Activated naive CD4-positive, alpha-beta T cell treated with anti-CD3 and anti-CD28 coated beads, Interleukin-2, amount 50 U/mL, for 72 hours (primary cell): ENCODE measurements at regions not wholly inside any gene's neighbourhood (a gene's known extent, or its start where the extent isn't known, plus 50 kb on each side); places are given as distances from the start of the nearest gene placed in this dataset.

Experiments used
- ATAC-seq, 2 donors: fragments of 150-1000 bp; cut with Tn5 transposase; 2 replicates each; pipeline ENCODE4 v1.10.0; 2021; ENCODE audit warnings: mild to moderate bottlenecking in 2 of 2, moderate library complexity in 2 of 2
- DNase-seq, 2 donors: peaks; one replicate each; pipeline ENCODE4 v3.0.0; 2021 to 2022; ENCODE audit warnings: low spot score in 2 of 2
- H3K27ac Mint-ChIP-seq, 2 donors: one replicate each; pipeline ENCODE4 v1.8.0; 2022; ENCODE audit warnings: mild to moderate bottlenecking in 2 of 2, mixed read lengths in 2 of 2
- H3K36me3 Mint-ChIP-seq, 2 donors: one replicate each; pipeline ENCODE4 v1.8.0; 2022; ENCODE audit warnings: mixed read lengths in 2 of 2
- H3K9me3 Mint-ChIP-seq, 2 donors: one replicate each; pipeline ENCODE4 v1.8.0; 2022; ENCODE audit warnings: mixed read lengths in 2 of 2

GRCh38 chr2:217127744-217128143 is 267.9 kb upstream of the TNP1 start:
- Mint-ChIP-seq H3K36me3 (no peaks in the 10 kb centered on the region), H3K27ac (no peak overlapping the region), H3K9me3 (peaks cover 0 to 4% of the 10 kb centered on the region in 2 donors)
- ATAC-seq (no peak), DNase-seq (no peak)

- H3K36me3 Mint-ChIP-seq = no peaks in the 10 kb centered on the region
- H3K9me3 Mint-ChIP-seq = no peaks in the 10 kb centered on the region
- ATAC-seq = no peak
- no peak for DNase-seq
- no peak overlapping the region for H3K27ac Mint-ChIP-seq
These were observed 265.1 kb upstream of the TNP1 start for GRCh38 chr2:217125014-217125413.

- DNase-seq (no peak), ATAC-seq (no peak)
- Mint-ChIP-seq H3K36me3 (no peaks in the 10 kb centered on the region), H3K27ac (no peak overlapping the region), H3K9me3 (no peaks in the 10 kb centered on the region)
These were observed 264.2 kb upstream of the TNP1 start for GRCh38 chr2:217124050-217124449.

- no peak for DNase-seq
- Mint-ChIP-seq H3K9me3 (peaks cover 0 to 3% of the 10 kb centered on the region in 2 donors), H3K27ac (no peak overlapping the region), H3K36me3 (no peaks in the 10 kb centered on the region)
- ATAC-seq = peak in 1 of 2 donors; percentile 67
These were observed 261.7 kb upstream of the TNP1 start for GRCh38 chr2:217121565-217121964.

- Mint-ChIP-seq H3K36me3 (no peaks in the 10 kb centered on the region), H3K9me3 (peaks cover 0 to 3% of the 10 kb centered on the region in 2 donors), H3K27ac (no peak overlapping the region)
- ATAC-seq = peak in 1 of 2 donors; percentile 46
- DNase-seq = no peak
These were observed 260.6 kb upstream of the TNP1 start for GRCh38 chr2:217120429-217120828.

- H3K27ac Mint-ChIP-seq = no peak overlapping the region
- ATAC-seq (no peak), DNase-seq (no peak)
- H3K36me3 Mint-ChIP-seq = no peaks in the 10 kb centered on the region
- peaks cover 0 to 3% of the 10 kb centered on the region in 2 donors for H3K9me3 Mint-ChIP-seq
These were observed 258.9 kb upstream of the TNP1 start for GRCh38 chr2:217118559-217119284.

GRCh38 chr2:217117523-217117922 is 257.7 kb upstream of the TNP1 start:
- no peak for ATAC-seq
- DNase-seq = no peak
- no peak overlapping the region for H3K27ac Mint-ChIP-seq
- peaks cover 0 to 3% of the 10 kb centered on the region in 2 donors for H3K9me3 Mint-ChIP-seq
- no peaks in the 10 kb centered on the region for H3K36me3 Mint-ChIP-seq

GRCh38 chr2:217116610-217117009 is 256.7 kb upstream of the TNP1 start:
- no peak for ATAC-seq
- no peak for DNase-seq
- Mint-ChIP-seq H3K9me3 (peaks cover 0 to 3% of the 10 kb centered on the region in 2 donors), H3K27ac (no peak overlapping the region), H3K36me3 (no peaks in the 10 kb centered on the region)

- no peak for DNase-seq
- H3K36me3 Mint-ChIP-seq = no peaks in the 10 kb centered on the region
- peaks cover 6 to 7% of the 10 kb centered on the region in 2 donors for H3K9me3 Mint-ChIP-seq
- no peak overlapping the region for H3K27ac Mint-ChIP-seq
- ATAC-seq = no peak
These were observed 254.3 kb upstream of the TNP1 start for GRCh38 chr2:217114117-217114516.

- DNase-seq (no peak), ATAC-seq (no peak)
- no peak overlapping the region for H3K27ac Mint-ChIP-seq
- H3K36me3 Mint-ChIP-seq = no peaks in the 10 kb centered on the region
- H3K9me3 Mint-ChIP-seq = peaks cover 6 to 7% of the 10 kb centered on the region in 2 donors
These were observed 253.6 kb upstream of the TNP1 start for GRCh38 chr2:217113491-217113890.

GRCh38 chr2:217110550-217110949 is 250.7 kb upstream of the TNP1 start:
- Mint-ChIP-seq H3K27ac (no peak overlapping the region), H3K36me3 (no peaks in the 10 kb centered on the region), H3K9me3 (peaks cover 7 to 16% of the 10 kb centered on the region in 2 donors)
- ATAC-seq (no peak), DNase-seq (no peak)

- Mint-ChIP-seq H3K9me3 (peaks cover 7 to 16% of the 10 kb centered on the region in 2 donors), H3K36me3 (no peaks in the 10 kb centered on the region), H3K27ac (no peak overlapping the region)
- ATAC-seq = no peak
- DNase-seq = no peak
These were observed 248.7 kb upstream of the TNP1 start for GRCh38 chr2:217108575-217109027.

- Mint-ChIP-seq H3K9me3 (peaks cover 7 to 16% of the 10 kb centered on the region in 2 donors), H3K27ac (no peak overlapping the region), H3K36me3 (no peaks in the 10 kb centered on the region)
- DNase-seq (no peak), ATAC-seq (no peak)
These were observed 248.2 kb upstream of the TNP1 start for GRCh38 chr2:217108086-217108485.

- Mint-ChIP-seq H3K9me3 (peaks cover 7 to 16% of the 10 kb centered on the region in 2 donors), H3K36me3 (no peaks in the 10 kb centered on the region), H3K27ac (no peak overlapping the region)
- DNase-seq = no peak
- no peak for ATAC-seq
These were observed 247.6 kb upstream of the TNP1 start for GRCh38 chr2:217107480-217107879.

- Mint-ChIP-seq H3K9me3 (peaks cover 7 to 16% of the 10 kb centered on the region in 2 donors), H3K27ac (no peak overlapping the region), H3K36me3 (no peaks in the 10 kb centered on the region)
- ATAC-seq (no peak), DNase-seq (no peak)
These were observed 246.8 kb upstream of the TNP1 start for GRCh38 chr2:217106650-217107014.

GRCh38 chr2:217105733-217106649 is 246.1 kb upstream of the TNP1 start:
- DNase-seq (no peak), ATAC-seq (peak; percentile 76 to 89)
- Mint-ChIP-seq H3K9me3 (peaks cover 7 to 16% of the 10 kb centered on the region in 2 donors), H3K27ac (peak overlapping the region in 1 of 2 donors; percentile 56), H3K36me3 (no peaks in the 10 kb centered on the region)

- Mint-ChIP-seq H3K27ac (no peak overlapping the region), H3K9me3 (peaks cover 4 to 9% of the 10 kb centered on the region in 2 donors), H3K36me3 (no peaks in the 10 kb centered on the region)
- no peak for ATAC-seq
- DNase-seq = no peak
These were observed 244.1 kb upstream of the TNP1 start for GRCh38 chr2:217103752-217104545.
